GM12875 (cell line): ENCODE measurements at regions not wholly inside any gene's neighbourhood (a gene's known extent, or its start where the extent isn't known, plus 50 kb on each side); places are given as distances from the start of the nearest gene placed in this dataset.
"Not testable (repeated sequence)": the region's sequence is repeated elsewhere in the genome, so short reads cannot be mapped to it uniquely, and the experiment has no call there.

Source experiments
- H3K4me3 ChIP-seq: one replicate; pipeline ENCODE4 v1.5.1; 2011; ENCODE audit warnings: low read depth, low read length, control low read depth
- CTCF ChIP-seq: IDR thresholded peaks from 2 replicates; pipeline ENCODE4 v1.5.1; 2011; ENCODE audit warnings: low read depth, mild to moderate bottlenecking, control low read depth, inconsistent platforms, low read length, moderate library complexity, borderline replicate concordance; ENCODE audit not compliant: insufficient read depth

DNA sequence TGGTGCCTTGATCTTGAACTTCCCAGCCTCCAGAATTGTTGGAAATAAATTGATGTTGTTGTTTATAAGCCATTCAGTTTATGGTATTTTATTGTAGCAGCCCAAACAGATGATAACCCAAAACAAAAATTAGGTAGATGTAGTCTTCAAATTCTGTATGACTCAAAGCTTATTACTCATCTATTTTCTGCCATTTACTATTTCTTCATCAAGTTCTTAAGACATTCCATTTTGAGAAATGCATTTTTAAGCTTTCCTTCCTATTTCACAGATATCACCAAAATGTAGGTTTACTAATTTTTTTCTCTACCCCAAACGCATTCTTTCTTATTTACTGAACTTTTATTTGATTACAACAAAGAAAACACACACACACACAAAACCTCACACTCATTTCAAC lies 148.2 kb downstream of the RND3 start:
- no peak overlapping the region for H3K4me3 ChIP-seq
- TF ChIP-seq CTCF = no peak

DNA sequence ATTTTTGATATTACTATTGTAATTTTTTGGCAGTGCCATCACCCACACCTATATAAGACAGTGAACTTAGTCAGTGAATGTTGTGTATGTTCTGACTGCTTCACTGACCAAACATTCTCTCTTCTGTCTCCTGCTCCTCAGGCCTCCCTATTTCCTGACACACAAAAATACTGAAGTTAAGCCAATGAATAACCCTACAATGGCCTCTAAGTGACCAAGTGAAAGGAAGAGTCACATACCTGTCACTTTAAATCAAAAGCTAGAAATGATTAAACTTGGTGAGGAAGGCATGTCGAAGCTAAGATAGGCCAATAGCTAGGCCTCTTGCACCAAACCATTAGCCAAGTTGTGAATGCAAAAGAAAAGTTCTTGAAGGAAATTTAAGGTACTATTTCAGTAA lies 151.9 kb downstream of the RND3 start:
- TF ChIP-seq CTCF = no peak
- no peak overlapping the region for H3K4me3 ChIP-seq

DNA sequence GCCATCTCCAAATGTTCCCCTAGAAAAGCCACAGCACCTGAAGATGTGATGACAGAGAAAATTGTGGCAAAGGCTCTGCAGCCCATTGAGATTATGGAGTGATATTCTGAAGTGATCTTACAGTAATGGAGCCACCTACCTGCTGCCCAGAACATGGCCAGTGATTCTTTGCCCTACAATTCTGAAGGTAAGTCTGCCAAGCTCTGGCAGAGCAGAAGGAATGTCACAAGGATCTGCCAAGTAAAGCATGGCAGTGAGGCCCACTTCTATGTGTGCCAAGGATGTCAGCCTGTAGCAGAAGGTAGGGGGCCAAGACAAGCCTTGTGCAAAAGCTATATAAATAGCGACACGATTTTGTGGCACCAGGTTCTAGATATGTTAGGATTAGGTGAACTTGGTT lies 155.1 kb downstream of the RND3 start:
- no peak overlapping the region for H3K4me3 ChIP-seq
- TF ChIP-seq CTCF = no peak

GRCh38 chr2:150327564-150328489 lies 159.6 kb downstream of the RND3 start:
- no peak overlapping the region for H3K4me3 ChIP-seq
- no peak for TF ChIP-seq CTCF

- H3K4me3 ChIP-seq = no peak overlapping the region
- TF ChIP-seq CTCF = no peak
Observed at GRCh38 chr2:150325656-150326314, 161.7 kb downstream of the RND3 start.

GRCh38 chr2:150323071-150323470 lies 164.4 kb downstream of the RND3 start:
- H3K4me3 ChIP-seq = not testable (repeated sequence)

- TF ChIP-seq CTCF = no peak
- no peak overlapping the region for H3K4me3 ChIP-seq
Observed at GRCh38 chr2:150320608-150321007, 166.9 kb downstream of the RND3 start.
